ENCODE measurements at regions not wholly inside any gene's neighbourhood (a gene's known extent, or its start where the extent isn't known, plus 50 kb on each side); places are given as distances from the start of the nearest gene placed in this dataset.

DNA sequence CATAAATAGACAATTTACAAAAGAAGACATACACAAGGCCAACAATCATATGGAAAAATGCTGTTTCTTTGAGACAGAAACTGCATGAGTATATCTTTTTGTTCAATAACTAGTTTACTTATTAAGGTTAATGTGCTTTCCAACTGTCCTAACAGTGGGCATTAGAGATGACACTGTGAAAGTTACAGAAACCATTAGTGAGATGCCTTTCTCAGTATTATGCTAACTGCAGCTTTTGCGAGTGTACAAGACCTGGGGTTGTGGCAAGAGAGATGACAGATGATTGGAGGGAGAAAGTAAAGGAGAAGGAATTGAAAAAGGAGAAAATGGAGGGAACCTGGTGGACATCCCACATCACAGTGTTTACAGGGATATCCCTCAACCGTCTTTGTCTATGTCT lies 640.5 kb downstream of the ZPLD1 start:
- H3K4me3 ChIP-seq (ENCODE audit: low read depth, low read length), result no peak overlapping the region
- DNase-seq (ENCODE audit: low read depth in 4 of 6, low spot score in 6 of 6), result no peak
- no peaks in the 10 kb centered on the region for H3K4me1 ChIP-seq (ENCODE audit: control insufficient read depth, insufficient read depth, low read length)
- 63% methylated on average over 2 of the region's 2 CpGs for WGBS (ENCODE audit: insufficient coverage)
- no peaks in the 10 kb centered on the region for H3K36me3 ChIP-seq (ENCODE audit: control insufficient read depth, insufficient read depth, low read length)
- no peaks in the 10 kb centered on the region for H3K27me3 ChIP-seq (ENCODE audit: control insufficient read depth, insufficient read depth, low read length)
- no peaks in the 10 kb centered on the region for H3K9me3 ChIP-seq (ENCODE audit: control insufficient read depth, insufficient read depth, low read length)
- no peak overlapping the region for H3K27ac ChIP-seq (ENCODE audit: low read depth, low read length)

DNA sequence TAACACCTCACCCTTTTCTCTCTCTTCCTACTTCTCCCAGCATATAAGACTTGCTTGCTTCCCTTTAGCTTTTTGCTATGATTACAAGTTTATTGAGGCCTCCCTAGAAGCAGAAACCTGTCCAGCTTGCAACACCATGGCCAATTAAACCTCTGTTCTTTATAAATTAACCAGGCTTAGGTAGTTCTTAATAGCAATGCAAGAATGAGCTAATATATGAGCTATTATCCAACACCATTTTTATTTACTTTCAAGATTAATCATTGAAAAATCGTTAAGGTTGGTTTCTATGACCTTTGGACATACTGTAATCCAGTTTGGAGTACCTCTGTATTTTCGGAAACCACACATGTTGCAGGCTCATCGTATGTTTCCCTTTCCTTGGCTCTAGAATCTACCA lies 643.1 kb downstream of the ZPLD1 start:
- WGBS (ENCODE audit: insufficient coverage), result no CpG with 5 or more reads among the region's 3 CpGs
- H3K4me3 ChIP-seq (ENCODE audit: low read depth, low read length), result no peak overlapping the region

DNA sequence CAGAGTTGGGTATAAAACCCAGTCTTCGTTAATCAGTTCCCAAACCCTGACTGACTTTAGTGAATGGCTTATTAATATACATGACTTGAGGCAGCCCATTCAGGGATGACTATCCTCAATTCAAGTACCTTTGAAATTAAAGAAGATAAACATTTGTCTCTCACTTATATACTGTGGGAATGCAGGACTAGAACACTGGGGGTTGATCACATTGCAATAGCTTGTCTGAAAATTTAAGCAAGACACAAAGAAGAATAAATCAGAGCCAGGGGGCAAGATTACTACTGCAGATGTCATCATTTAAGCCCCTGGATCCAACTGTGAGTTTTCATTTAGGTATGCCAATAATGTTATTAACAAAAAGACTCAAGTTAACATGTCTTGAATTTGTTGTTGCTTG lies 647.7 kb downstream of the ZPLD1 start:
- peaks cover 1% of the 10 kb centered on the region for H3K9me3 ChIP-seq (ENCODE audit: control insufficient read depth, insufficient read depth, low read length)
- H3K4me3 ChIP-seq (ENCODE audit: low read depth, low read length), result no peak overlapping the region
- no peaks in the 10 kb centered on the region for H3K4me1 ChIP-seq (ENCODE audit: control insufficient read depth, insufficient read depth, low read length)
- H3K27ac ChIP-seq (ENCODE audit: low read depth, low read length), result no peak overlapping the region
- H3K36me3 ChIP-seq (ENCODE audit: control insufficient read depth, insufficient read depth, low read length), result no peaks in the 10 kb centered on the region
- DNase-seq (ENCODE audit: low read depth in 4 of 6, low spot score in 6 of 6), result no peak
- H3K27me3 ChIP-seq (ENCODE audit: control insufficient read depth, insufficient read depth, low read length), result no peaks in the 10 kb centered on the region
- WGBS (ENCODE audit: insufficient coverage), result no CpG with 5 or more reads among the region's 1 CpG

More for the DNA sequence above, 643.1 kb downstream of the ZPLD1 start:
- no peaks in the 10 kb centered on the region for H3K36me3 ChIP-seq (ENCODE audit: control insufficient read depth, insufficient read depth, low read length)
- DNase-seq (ENCODE audit: low read depth in 4 of 6, low spot score in 6 of 6), result no peak
- peaks cover 1% of the 10 kb centered on the region for H3K9me3 ChIP-seq (ENCODE audit: control insufficient read depth, insufficient read depth, low read length)
- H3K27ac ChIP-seq (ENCODE audit: low read depth, low read length), result no peak overlapping the region
- H3K27me3 ChIP-seq (ENCODE audit: control insufficient read depth, insufficient read depth, low read length), result no peaks in the 10 kb centered on the region
- no peaks in the 10 kb centered on the region for H3K4me1 ChIP-seq (ENCODE audit: control insufficient read depth, insufficient read depth, low read length)

DNA sequence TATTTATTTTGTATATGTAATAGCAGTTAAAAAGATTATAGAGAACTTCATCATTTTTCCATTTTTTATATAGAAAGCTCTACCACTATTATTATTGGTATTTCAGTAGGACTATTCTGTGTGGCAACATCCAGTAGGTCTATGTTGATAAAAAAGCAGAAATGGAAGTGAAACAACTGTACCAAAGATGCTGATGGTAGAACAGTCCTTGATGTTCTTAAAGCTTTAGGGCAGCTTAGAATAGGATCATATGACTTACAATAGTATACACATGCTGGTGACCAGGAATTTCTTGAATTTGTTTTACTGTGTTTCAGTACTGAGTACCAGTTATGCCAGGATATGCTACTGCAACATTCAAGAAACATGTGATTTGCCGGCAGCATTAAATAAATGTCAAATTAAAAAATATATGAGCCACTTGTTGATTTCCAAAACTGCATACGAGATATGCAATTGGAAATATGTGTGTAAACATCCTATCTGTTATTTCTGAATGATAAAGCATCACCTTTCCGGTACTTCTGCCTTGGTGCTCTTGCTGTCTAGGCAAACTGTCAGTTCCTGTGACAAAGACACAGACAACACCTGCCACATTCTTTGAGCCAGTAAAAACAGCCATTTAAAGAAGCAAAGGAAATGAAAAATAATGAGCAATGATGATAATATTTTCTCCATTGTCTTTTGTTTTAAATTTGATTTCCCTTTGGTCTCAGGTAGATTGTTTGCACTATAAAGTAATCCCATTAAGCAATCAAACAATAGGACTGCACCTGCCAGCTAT lies 649.2 kb downstream of the ZPLD1 start:
- no peaks in the 10 kb centered on the region for H3K4me1 ChIP-seq (ENCODE audit: control insufficient read depth, insufficient read depth, low read length)
- no peak for DNase-seq (ENCODE audit: low read depth in 4 of 6, low spot score in 6 of 6)
- H3K27me3 ChIP-seq (ENCODE audit: control insufficient read depth, insufficient read depth, low read length), result no peaks in the 10 kb centered on the region
- H3K27ac ChIP-seq (ENCODE audit: low read depth, low read length), result no peak overlapping the region
- no CpG with 5 or more reads among the region's 3 CpGs for WGBS (ENCODE audit: insufficient coverage)
- H3K4me3 ChIP-seq (ENCODE audit: low read depth, low read length), result no peak overlapping the region
- H3K36me3 ChIP-seq (ENCODE audit: control insufficient read depth, insufficient read depth, low read length), result no peaks in the 10 kb centered on the region
- peaks cover 1% of the 10 kb centered on the region for H3K9me3 ChIP-seq (ENCODE audit: control insufficient read depth, insufficient read depth, low read length)

DNA sequence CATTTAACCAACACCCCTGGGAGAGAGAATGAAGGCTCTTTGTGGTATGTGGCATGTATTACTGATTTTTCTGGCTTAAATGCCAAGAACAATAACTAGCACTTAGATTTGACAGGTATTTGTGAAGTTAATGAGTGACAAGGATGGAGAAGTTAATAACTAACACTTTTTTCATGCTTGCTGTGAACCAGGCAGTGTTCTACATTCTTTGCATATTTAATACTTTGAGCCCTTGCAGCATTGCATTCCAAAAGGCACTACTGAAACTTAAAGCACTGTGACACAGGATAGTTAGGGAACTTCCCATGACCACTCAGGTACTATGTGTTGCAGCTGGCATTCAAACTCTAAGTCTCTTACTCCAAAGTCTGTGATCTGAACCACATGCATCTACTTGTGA lies 650.6 kb downstream of the ZPLD1 start:
- Histone ChIP-seq H3K36me3 (ENCODE audit: control insufficient read depth, insufficient read depth, low read length) (no peaks in the 10 kb centered on the region), H3K9me3 (ENCODE audit: control insufficient read depth, insufficient read depth, low read length) (peaks cover 1% of the 10 kb centered on the region), H3K27ac (ENCODE audit: low read depth, low read length) (no peak overlapping the region), H3K27me3 (ENCODE audit: control insufficient read depth, insufficient read depth, low read length) (no peaks in the 10 kb centered on the region), H3K4me1 (ENCODE audit: control insufficient read depth, insufficient read depth, low read length) (no peaks in the 10 kb centered on the region), H3K4me3 (ENCODE audit: low read depth, low read length) (no peak overlapping the region)
- DNase-seq (ENCODE audit: low read depth in 4 of 6, low spot score in 6 of 6), result no peak

DNA sequence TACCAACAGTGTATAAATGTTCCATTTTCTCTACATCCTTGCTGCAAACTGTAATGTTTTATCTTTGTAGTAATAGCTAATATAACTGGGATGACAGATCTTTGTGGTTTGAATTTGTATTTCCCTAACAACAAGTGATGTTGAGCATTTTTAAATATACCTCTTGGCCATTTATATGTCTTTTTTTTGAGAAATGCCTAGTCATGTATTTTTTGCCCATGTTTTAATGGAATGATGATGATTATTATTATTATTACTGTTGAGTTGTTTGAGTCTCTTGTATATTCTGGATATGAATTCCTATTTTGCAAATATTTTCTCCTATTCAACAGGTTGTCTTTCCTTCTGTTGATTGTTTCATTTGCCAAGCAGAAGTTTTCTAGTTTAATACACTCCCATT lies 654.9 kb downstream of the ZPLD1 start:
- Histone ChIP-seq H3K27ac (ENCODE audit: low read depth, low read length) (no peak overlapping the region), H3K4me3 (ENCODE audit: low read depth, low read length) (no peak overlapping the region), H3K36me3 (ENCODE audit: control insufficient read depth, insufficient read depth, low read length) (no peaks in the 10 kb centered on the region), H3K9me3 (ENCODE audit: control insufficient read depth, insufficient read depth, low read length) (no peaks in the 10 kb centered on the region), H3K27me3 (ENCODE audit: control insufficient read depth, insufficient read depth, low read length) (no peaks in the 10 kb centered on the region), H3K4me1 (ENCODE audit: control insufficient read depth, insufficient read depth, low read length) (no peaks in the 10 kb centered on the region)
- no peak for DNase-seq (ENCODE audit: low read depth in 4 of 6, low spot score in 6 of 6)

DNA sequence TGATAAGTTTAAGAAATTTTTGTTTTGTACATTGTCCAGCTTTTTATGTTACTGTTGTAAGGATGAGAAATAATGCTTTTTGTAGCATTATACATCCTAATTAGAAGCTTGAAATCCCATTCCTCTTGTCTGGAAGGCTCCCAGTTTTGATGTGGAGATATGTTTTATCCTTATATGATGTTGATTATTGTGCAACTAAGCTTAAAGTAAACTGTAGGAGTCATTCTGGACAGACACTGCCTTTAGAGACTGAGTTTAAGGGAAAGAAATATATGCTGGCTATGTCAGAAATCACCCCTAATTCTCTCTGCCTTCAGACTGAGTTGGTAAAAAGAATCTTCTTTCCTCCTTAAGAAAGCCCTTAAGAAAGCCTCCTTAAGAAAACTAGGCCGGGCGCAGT lies 670.4 kb downstream of the ZPLD1 start:
- no peak for DNase-seq (ENCODE audit: low read depth in 4 of 6, low spot score in 6 of 6)
- Histone ChIP-seq H3K4me3 (ENCODE audit: low read depth, low read length) (no peak overlapping the region), H3K27ac (ENCODE audit: low read depth, low read length) (no peak overlapping the region), H3K9me3 (ENCODE audit: control insufficient read depth, insufficient read depth, low read length) (no peaks in the 10 kb centered on the region), H3K4me1 (ENCODE audit: control insufficient read depth, insufficient read depth, low read length) (no peaks in the 10 kb centered on the region), H3K36me3 (ENCODE audit: control insufficient read depth, insufficient read depth, low read length) (no peaks in the 10 kb centered on the region), H3K27me3 (ENCODE audit: control insufficient read depth, insufficient read depth, low read length) (no peaks in the 10 kb centered on the region)
- 79% methylated on average over 2 of the region's 2 CpGs for WGBS (ENCODE audit: insufficient coverage)

DNA sequence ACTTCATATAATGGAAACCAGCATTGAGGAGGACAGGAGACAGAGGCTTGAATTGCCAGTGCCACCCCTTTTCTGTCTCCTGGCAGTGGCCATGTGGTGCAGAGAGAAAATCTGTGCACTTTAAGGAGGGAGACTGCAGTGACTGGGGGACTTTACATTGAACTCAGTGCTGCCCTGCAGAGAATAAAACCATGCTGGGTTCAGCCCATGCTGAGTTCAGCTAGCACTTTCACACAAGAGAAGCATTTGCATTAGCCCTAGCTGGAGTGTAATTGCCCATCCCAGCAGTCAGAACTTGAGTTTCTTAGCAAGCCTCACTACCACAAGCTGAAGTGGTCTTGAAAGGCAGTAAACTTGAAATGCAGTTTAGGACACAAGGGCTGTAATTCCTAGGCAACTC lies 677.5 kb downstream of the ZPLD1 start:
- peak in 1 of 6 donors; percentile 3 for DNase-seq (ENCODE audit: low read depth in 4 of 6, low spot score in 6 of 6)
- Histone ChIP-seq H3K9me3 (ENCODE audit: control insufficient read depth, insufficient read depth, low read length) (no peaks in the 10 kb centered on the region), H3K27ac (ENCODE audit: low read depth, low read length) (no peak overlapping the region), H3K4me1 (ENCODE audit: control insufficient read depth, insufficient read depth, low read length) (no peaks in the 10 kb centered on the region), H3K36me3 (ENCODE audit: control insufficient read depth, insufficient read depth, low read length) (no peaks in the 10 kb centered on the region), H3K27me3 (ENCODE audit: control insufficient read depth, insufficient read depth, low read length) (no peaks in the 10 kb centered on the region), H3K4me3 (ENCODE audit: low read depth, low read length) (no peak overlapping the region)

DNA sequence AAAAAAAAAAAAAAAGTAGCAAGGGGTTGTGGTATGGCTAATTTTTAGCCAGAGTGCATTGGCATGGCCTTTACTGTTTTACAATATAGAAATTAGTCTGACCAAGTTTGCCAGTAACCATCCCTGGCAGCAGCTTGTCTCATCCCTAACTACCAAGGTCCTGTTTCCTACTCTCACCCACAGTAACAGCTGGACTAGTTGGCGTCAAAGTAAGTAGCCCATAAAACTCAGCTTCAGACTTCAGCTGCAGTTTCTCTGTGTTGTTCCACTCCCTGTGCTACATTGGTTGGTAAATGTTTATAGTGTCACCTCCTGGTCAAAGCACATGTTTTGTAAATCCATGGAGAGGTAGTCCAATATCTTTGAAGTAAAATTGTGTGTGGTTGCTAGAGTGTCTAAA lies 691.3 kb downstream of the ZPLD1 start:
- no peak for DNase-seq (ENCODE audit: low read depth in 4 of 6, low spot score in 6 of 6)
- no peaks in the 10 kb centered on the region for H3K27me3 ChIP-seq (ENCODE audit: control insufficient read depth, insufficient read depth, low read length)
- H3K36me3 ChIP-seq (ENCODE audit: control insufficient read depth, insufficient read depth, low read length), result no peaks in the 10 kb centered on the region
- no CpG with 5 or more reads among the region's 1 CpG for WGBS (ENCODE audit: insufficient coverage)
- no peak overlapping the region for H3K27ac ChIP-seq (ENCODE audit: low read depth, low read length)
- no peaks in the 10 kb centered on the region for H3K4me1 ChIP-seq (ENCODE audit: control insufficient read depth, insufficient read depth, low read length)
- H3K9me3 ChIP-seq (ENCODE audit: control insufficient read depth, insufficient read depth, low read length), result no peaks in the 10 kb centered on the region
- no peak overlapping the region for H3K4me3 ChIP-seq (ENCODE audit: low read depth, low read length)

DNA sequence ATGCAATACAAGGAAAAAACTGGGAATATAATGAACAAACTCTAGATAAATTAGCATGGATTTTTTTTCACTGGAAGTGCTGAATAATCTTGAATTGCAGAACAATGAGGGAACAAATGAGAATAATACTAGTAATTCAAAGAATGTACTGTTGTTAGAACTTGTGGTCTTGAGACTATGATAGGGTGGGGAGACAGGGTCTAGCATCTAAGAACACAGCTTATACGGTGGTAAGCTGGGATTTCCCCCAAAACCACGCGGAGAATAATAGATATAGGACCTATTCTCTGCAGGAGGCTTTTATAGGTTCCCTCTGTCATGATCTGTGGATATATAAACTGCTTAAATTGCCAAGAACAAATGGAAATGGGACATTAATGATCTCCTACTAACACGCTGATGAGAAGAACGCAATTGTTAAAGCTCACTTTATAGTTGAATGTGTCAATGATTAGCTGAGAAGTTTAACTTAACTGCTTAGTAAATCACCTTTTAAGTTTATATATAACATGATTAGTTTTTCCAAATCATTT lies 692.3 kb downstream of the ZPLD1 start:
- H3K4me3 ChIP-seq (ENCODE audit: low read depth, low read length), result no peak overlapping the region
- no peak overlapping the region for H3K27ac ChIP-seq (ENCODE audit: low read depth, low read length)
- no peaks in the 10 kb centered on the region for H3K27me3 ChIP-seq (ENCODE audit: control insufficient read depth, insufficient read depth, low read length)
- WGBS (ENCODE audit: insufficient coverage), result 20% methylated on average over 1 of the region's 5 CpGs
- H3K9me3 ChIP-seq (ENCODE audit: control insufficient read depth, insufficient read depth, low read length), result no peaks in the 10 kb centered on the region
- no peaks in the 10 kb centered on the region for H3K4me1 ChIP-seq (ENCODE audit: control insufficient read depth, insufficient read depth, low read length)
- H3K36me3 ChIP-seq (ENCODE audit: control insufficient read depth, insufficient read depth, low read length), result no peaks in the 10 kb centered on the region
- DNase-seq (ENCODE audit: low read depth in 4 of 6, low spot score in 6 of 6), result peak in 1 of 6 donors; percentile 37
